Heart left ventricle (tissue), 16 donors: ENCODE measurements at regions not wholly inside any gene's neighbourhood (a gene's known extent, or its start where the extent isn't known, plus 50 kb on each side); places are given as distances from the start of the nearest gene placed in this dataset.
A peak's percentile ranks its signal among the peaks of the same experiment; 100 is the strongest.
"Not testable (repeated sequence)": the region's sequence is repeated elsewhere in the genome, so short reads cannot be mapped to it uniquely, and the experiment has no call there.

ENCODE experiments used
- ATAC-seq, 4 donors: fragments of 200-7000 bp; cut with Tn5 transposase; one replicate each; pipeline ENCODE4 v1.9.1; 2020 to 2022; ENCODE audit warnings: moderate library complexity in 4 of 4, mild to moderate bottlenecking in 3 of 4, moderate number of reproducible peaks in 1 of 4
- DNase-seq, 5 donors: peaks; one replicate each; pipeline ENCODE4 v3.0.0-alpha.2; 2020
- H3K27ac ChIP-seq, 12 donors: fragments of 200-600 bp; sonication (generic) in 4 of 12; one replicate each; pipeline versions ENCODE4 v1.5.0 to v1.8.0; 2016 to 2022; ENCODE audit warnings: mild to moderate bottlenecking in 2 of 12
- H3K27me3 ChIP-seq, 9 donors: fragments of 200-600 bp; sonication (generic) in 2 of 9; one replicate each; pipeline versions ENCODE4 v1.5.1 to v1.8.0; 2016 to 2022; ENCODE audit warnings: mild to moderate bottlenecking in 3 of 9
- H3K36me3 ChIP-seq, 9 donors: fragments of 200-600 bp; sonication (generic) in 2 of 9; one replicate each; pipeline versions ENCODE4 v1.5.0 to v1.8.0; 2018 to 2022; ENCODE audit warnings: mild to moderate bottlenecking in 2 of 9
- H3K4me1 ChIP-seq, 12 donors: fragments of 200-600 bp; sonication (generic) in 4 of 12; one replicate each; pipeline versions ENCODE4 v1.5.0 to v1.8.0; 2016 to 2022; ENCODE audit warnings: mild to moderate bottlenecking in 3 of 12
- H3K4me3 ChIP-seq, 12 donors: fragments of 200-600 bp; sonication (generic) in 4 of 12; one replicate each; pipeline versions ENCODE4 v1.5.0 to v1.8.0; 2017 to 2022; ENCODE audit warnings: mild to moderate bottlenecking in 9 of 12, moderate library complexity in 4 of 12
- H3K9me3 ChIP-seq, 12 donors: fragments of 200-600 bp; sonication (generic) in 4 of 12; one replicate each; pipeline versions ENCODE4 v1.5.0 to v1.8.0; 2016 to 2022; ENCODE audit warnings: mild to moderate bottlenecking in 1 of 12
- WGBS, 4 donors: extraction: QIAGEN DNeasy Blood & Tissue Kit in 2 of 4; methylation state at CpG; one replicate each; pipeline versions ENCODE4 v1.1.5 to v1.1.7; 2013 to 2018; 5-methylcytosine and 5-hydroxymethylcytosine counted together
- intact Hi-C, 10 donors: fragments of 100-400 bp; cut with DNase I; formaldehyde crosslinking; loops; one replicate each; pipeline versions ENCODE4 v1.11.1 to v1.14.2; 2022
- TF ChIP-seq, protein P1 (sequence below), 12 donors: fragments of 200-600 bp; sonication (generic) in 4 of 12; IDR thresholded peaks; one replicate each; pipeline versions ENCODE4 v1.5.0 to v1.8.0; 2018 to 2022; ENCODE audit warnings: antibody characterized with exemption in 12 of 12, mild to moderate bottlenecking in 5 of 12
- donor health status: ischemic (EF 13 %, LVEDD 7.1; RV severe dilation, severe dysfunction).
- donor health status: healthy with polysubstance abuse.
- donor health status: DM: no; HTN: yes; CAD: no.
- donor health status: DM: no; HTN: no; CAD: no.
- donor health status: ischemic (EF 25% LVEDD 6.9; RV normal size, moderate dysfunction).
- donor health status: ischemic (EF 25% LVEDD 5.7; RV mildly dilated, moderate dysfunction).
- donor health status: healthy.
- donor health status: DM: yes; HTN: yes; CAD: no.
- donor health status: ischemic (EF 35%, LVEDD 5.7; RV mildly dilated, moderate dysfunction).
- donor health status: nonischemic (EF 11% LVEDD 7.7; RV severe dilation, severe dysfunction).
- donor health status: DM: yes; HTN: yes; CAD: no.
- donor health status: PGD.
- donor health status: ischemic (EF 29% LVEDD 5.4; RV normal size, mild dysfunction).
- donor health status: nonischemic (EF 23%, LVEDD 6.1; RV moderate dilation, normal function).

GRCh38 chr15:30470601-30471365 lies 56.7 kb upstream of the GOLGA8R start:
- DNase-seq: peak; percentile 35 to 83 (median 57)

DNA sequence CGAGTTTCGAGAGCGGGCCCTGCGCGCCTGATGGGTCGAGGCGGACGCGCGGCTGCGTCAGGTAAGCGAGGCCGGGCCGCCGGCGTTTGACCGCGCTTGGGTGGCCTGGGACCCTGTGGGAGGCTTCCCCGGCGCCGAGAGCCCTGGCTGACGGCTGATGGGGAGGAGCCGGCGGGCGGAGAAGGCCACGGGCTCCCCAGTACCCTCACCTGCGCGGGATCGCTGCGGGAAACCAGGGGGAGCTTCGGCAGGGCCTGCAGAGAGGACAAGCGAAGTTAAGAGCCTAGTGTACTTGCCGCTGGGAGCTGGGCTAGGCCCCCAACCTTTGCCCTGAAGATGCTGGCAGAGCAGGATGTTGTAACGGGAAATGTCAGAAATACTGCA lies 57.3 kb upstream of the GOLGA8R start:
- ATAC-seq: peak in 2 of 4 donors; percentile 16 to 50
- Histone ChIP-seq H3K4me3 (peak overlapping the region in 11 of 12 donors; percentile 34 to 68 (median 58)), H3K27ac (peak overlapping the region in 9 of 12 donors; percentile 46 to 82 (median 67))
- H3K4me1 ChIP-seq, DNase-seq, H3K9me3 ChIP-seq, intact Hi-C loops, H3K36me3 ChIP-seq, H3K27me3 ChIP-seq: not testable (repeated sequence)
- no CpG with 5 or more reads among the region's 34 CpGs for WGBS, 4 donors

More at GRCh38 chr15:30470601-30471365, 56.7 kb upstream of the GOLGA8R start:
- Histone ChIP-seq H3K27ac (peak overlapping the region in 9 of 12 donors; percentile 46 to 82 (median 67)), H3K4me3 (peak overlapping the region in 11 of 12 donors; percentile 34 to 68 (median 58))
- H3K36me3 ChIP-seq, intact Hi-C loops, H3K9me3 ChIP-seq, H3K4me1 ChIP-seq, H3K27me3 ChIP-seq: not testable (repeated sequence)
- TF ChIP-seq, protein P1, sequence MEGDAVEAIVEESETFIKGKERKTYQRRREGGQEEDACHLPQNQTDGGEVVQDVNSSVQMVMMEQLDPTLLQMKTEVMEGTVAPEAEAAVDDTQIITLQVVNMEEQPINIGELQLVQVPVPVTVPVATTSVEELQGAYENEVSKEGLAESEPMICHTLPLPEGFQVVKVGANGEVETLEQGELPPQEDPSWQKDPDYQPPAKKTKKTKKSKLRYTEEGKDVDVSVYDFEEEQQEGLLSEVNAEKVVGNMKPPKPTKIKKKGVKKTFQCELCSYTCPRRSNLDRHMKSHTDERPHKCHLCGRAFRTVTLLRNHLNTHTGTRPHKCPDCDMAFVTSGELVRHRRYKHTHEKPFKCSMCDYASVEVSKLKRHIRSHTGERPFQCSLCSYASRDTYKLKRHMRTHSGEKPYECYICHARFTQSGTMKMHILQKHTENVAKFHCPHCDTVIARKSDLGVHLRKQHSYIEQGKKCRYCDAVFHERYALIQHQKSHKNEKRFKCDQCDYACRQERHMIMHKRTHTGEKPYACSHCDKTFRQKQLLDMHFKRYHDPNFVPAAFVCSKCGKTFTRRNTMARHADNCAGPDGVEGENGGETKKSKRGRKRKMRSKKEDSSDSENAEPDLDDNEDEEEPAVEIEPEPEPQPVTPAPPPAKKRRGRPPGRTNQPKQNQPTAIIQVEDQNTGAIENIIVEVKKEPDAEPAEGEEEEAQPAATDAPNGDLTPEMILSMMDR (IDR thresholded peaks at IDR 0.05): peak in 1 of 12 donors; percentile 13
- ATAC-seq: peak; percentile 95 to 100 (median 100)
- WGBS, 4 donors: 0 to 1% methylated on average over 37 to 43 of the region's 89 CpGs; no CpG with 5 or more reads in 2 of the 4 donors

DNA sequence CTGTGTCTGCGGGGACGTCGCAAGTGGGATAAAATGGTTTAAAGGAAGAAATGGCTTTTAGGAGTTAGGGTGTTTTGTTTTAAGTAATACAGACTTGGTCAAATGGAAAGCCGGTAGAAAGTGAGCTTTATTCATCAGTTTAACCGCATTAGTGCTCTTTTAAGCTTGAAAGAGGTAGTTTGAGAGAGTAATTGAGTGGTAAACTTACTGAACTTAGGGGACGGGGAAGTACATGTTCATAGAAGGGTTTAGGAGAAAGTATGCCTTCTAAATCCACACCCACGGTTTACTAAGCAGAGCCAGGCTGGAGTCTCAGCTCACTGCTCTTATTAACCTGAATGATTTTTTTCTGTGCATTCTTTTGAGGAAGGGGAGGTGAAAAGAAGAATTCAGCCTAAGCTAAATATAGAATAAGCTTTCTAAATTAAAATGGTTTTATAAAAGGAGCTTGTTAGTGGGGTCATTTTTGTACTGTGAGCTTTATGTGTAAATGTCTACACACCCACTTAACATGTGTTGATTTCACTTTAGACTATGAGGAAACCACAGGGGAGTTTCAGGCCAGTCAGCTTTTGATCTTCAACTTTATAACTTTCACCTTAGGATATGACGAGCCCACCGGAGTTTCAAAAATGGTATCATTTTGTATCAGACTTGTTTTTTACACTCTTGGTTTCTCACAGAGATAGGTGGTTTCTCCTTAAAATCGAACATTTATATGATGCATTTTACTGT lies 57.9 kb upstream of the GOLGA8R start:
- H3K27ac ChIP-seq, H3K27me3 ChIP-seq, H3K4me3 ChIP-seq, ATAC-seq, H3K4me1 ChIP-seq, H3K36me3 ChIP-seq, intact Hi-C loops, DNase-seq, H3K9me3 ChIP-seq: not testable (repeated sequence)
- WGBS, 4 donors: no CpG with 5 or more reads among the region's 10 CpGs

- Histone ChIP-seq H3K36me3 (peaks cover 0 to 38% (median 9%) of the 10 kb centered on the region in 9 donors), H3K27ac (peak overlapping the region in 1 of 12 donors; percentile 46)
- H3K27me3 ChIP-seq, intact Hi-C loops, H3K4me1 ChIP-seq, H3K4me3 ChIP-seq, DNase-seq, ATAC-seq, H3K9me3 ChIP-seq: not testable (repeated sequence)
- 89 to 96% (median 95%) methylated on average over 9 of the region's 9 CpGs for WGBS, 4 donors
These were observed 67.0 kb upstream of the GOLGA8Q start for GRCh38 chr15:30484887-30485286.

- H3K4me1 ChIP-seq, intact Hi-C loops, H3K9me3 ChIP-seq, H3K27me3 ChIP-seq: not testable (repeated sequence)
- peak overlapping the region in 1 of 12 donors; percentile 23 for H3K4me3 ChIP-seq
- DNase-seq (peak in 3 of 5 donors; percentile 13 to 62 (median 14)), ATAC-seq (peak in 1 of 4 donors; percentile 53)
- H3K27ac ChIP-seq: peak overlapping the region in 1 of 12 donors; percentile 70
- peaks cover 0 to 33% (median 5%) of the 10 kb centered on the region in 9 donors for H3K36me3 ChIP-seq
- 87 to 96% (median 89%) methylated on average over 13 to 17 of the region's 17 CpGs for WGBS, 4 donors
These were observed 62.6 kb upstream of the GOLGA8Q start for GRCh38 chr15:30489237-30489636.

DNA sequence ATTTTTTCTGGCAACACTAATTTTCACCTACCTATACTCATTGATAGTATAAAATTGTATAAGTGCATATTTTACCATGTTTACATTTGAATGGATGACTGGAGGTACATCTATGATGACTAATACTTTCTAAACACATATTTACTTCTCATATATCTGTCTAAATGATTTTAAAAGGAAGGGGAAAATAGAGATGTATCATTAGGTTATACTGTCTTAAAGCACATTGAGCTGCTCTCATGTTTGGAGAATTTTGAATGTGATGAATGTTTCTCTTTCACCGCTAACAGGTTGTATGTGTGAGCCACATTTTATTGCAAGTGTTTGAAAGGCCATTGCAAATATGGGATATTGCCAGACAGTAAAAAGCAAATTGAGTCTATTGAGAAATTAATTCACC lies 61.5 kb upstream of the GOLGA8Q start:
- peaks cover 0 to 27% (median 4%) of the 10 kb centered on the region in 9 donors for H3K36me3 ChIP-seq
- 50 to 100% (median 80%) methylated on average over 1 of the region's 1 CpG for WGBS, 4 donors
- H3K27me3 ChIP-seq, H3K9me3 ChIP-seq, H3K4me3 ChIP-seq, ATAC-seq, DNase-seq, H3K4me1 ChIP-seq, intact Hi-C loops, H3K27ac ChIP-seq: not testable (repeated sequence)

DNA sequence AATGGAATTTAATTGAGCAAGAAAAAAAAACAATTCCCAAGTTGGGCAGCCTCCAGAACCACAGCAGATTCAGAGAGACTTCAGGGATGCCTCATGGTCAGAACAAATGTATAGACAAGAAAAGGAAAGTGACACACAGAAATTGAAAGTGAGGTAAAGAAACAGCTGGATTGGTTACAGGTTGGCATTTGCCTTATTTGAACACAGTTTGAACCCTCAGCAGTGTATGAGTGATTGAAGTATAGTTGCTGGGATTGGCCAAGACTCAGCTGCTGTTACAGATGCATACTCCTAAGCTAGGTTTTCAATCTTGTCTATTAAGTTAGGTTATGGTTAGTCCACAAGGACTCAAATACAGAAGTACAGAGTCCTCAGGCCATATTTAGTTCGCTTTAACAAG lies 57.9 kb upstream of the GOLGA8Q start:
- H3K4me1 ChIP-seq, DNase-seq, H3K27me3 ChIP-seq, ATAC-seq, H3K9me3 ChIP-seq, intact Hi-C loops, H3K4me3 ChIP-seq, H3K27ac ChIP-seq: not testable (repeated sequence)
- no CpG with 5 or more reads among the region's 1 CpG for WGBS, 4 donors
- peaks cover 0 to 10% (median 0%) of the 10 kb centered on the region in 9 donors for H3K36me3 ChIP-seq

GRCh38 chr15:30497275-30497674 lies 54.6 kb upstream of the GOLGA8Q start:
- H3K9me3 ChIP-seq, ATAC-seq, DNase-seq, H3K27me3 ChIP-seq, intact Hi-C loops, H3K4me3 ChIP-seq, H3K36me3 ChIP-seq, H3K4me1 ChIP-seq, H3K27ac ChIP-seq: not testable (repeated sequence)

GRCh38 chr15:30499233-30499632 lies 52.6 kb upstream of the GOLGA8Q start:
- ATAC-seq, H3K27ac ChIP-seq, H3K9me3 ChIP-seq, H3K4me1 ChIP-seq, H3K4me3 ChIP-seq, DNase-seq, intact Hi-C loops, H3K36me3 ChIP-seq, H3K27me3 ChIP-seq: not testable (repeated sequence)
- no CpG with 5 or more reads among the region's 7 CpGs for WGBS, 4 donors

DNA sequence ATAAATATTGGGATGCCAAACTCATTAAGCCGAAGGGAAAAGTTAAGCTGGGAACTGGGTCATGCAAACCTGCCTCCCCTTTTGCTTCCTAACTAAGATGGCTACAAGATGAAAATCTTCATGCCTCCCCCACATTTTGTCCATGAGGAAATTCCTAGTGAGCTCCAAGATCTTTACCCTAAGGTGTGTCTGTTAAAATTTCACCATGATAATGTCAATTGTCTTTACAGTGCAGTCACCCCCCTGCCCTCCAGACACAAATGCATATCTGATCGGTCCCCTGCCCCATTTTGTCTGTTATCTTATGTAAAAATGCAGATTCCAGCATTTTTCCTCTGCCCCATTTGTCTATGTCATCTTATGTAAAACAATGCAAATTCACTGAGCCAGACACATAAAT lies 51.3 kb upstream of the GOLGA8Q start:
- intact Hi-C loops, H3K36me3 ChIP-seq, H3K4me3 ChIP-seq, DNase-seq, H3K27me3 ChIP-seq, H3K9me3 ChIP-seq, H3K27ac ChIP-seq, ATAC-seq, H3K4me1 ChIP-seq: not testable (repeated sequence)
- WGBS, 4 donors: 82 to 98% (median 98%) methylated on average over 1 of the region's 2 CpGs
